Activated CD8-positive, alpha-beta memory T cell treated with anti-CD3 and anti-CD28 coated beads for 48 hours (primary cell): ENCODE measurements at regions not wholly inside any gene's neighbourhood (a gene's known extent, or its start where the extent isn't known, plus 50 kb on each side); places are given as distances from the start of the nearest gene placed in this dataset.
"Not testable (repeated sequence)": the region's sequence is repeated elsewhere in the genome, so short reads cannot be mapped to it uniquely, and the experiment has no call there.

Experiments
- DNase-seq, 3 experiments: peaks; one replicate each; pipeline ENCODE4 v3.0.0-alpha.2; 2020; ENCODE audit warnings: low read depth in 2 of 3, low spot score in 2 of 3

DNA sequence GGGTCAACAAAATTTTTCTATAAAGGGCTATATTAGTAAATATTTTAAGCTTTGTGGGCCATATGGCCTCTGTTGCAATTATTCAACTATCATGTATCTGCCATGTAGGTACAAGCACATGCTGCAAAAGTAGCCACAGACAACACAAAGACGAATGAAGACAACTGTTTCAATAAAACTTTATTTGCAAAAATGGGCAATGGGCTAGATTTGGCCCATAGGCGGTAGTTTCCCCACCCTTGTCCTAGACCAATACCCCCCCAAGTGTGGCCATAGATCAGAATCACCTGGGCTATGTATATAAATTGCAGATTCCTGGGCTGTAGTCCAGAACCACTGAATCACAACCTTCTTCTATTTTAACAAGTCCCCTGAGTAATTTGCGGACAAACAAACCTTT is 331.0 kb upstream of the PSMD7 start:
- no peak for DNase-seq

DNA sequence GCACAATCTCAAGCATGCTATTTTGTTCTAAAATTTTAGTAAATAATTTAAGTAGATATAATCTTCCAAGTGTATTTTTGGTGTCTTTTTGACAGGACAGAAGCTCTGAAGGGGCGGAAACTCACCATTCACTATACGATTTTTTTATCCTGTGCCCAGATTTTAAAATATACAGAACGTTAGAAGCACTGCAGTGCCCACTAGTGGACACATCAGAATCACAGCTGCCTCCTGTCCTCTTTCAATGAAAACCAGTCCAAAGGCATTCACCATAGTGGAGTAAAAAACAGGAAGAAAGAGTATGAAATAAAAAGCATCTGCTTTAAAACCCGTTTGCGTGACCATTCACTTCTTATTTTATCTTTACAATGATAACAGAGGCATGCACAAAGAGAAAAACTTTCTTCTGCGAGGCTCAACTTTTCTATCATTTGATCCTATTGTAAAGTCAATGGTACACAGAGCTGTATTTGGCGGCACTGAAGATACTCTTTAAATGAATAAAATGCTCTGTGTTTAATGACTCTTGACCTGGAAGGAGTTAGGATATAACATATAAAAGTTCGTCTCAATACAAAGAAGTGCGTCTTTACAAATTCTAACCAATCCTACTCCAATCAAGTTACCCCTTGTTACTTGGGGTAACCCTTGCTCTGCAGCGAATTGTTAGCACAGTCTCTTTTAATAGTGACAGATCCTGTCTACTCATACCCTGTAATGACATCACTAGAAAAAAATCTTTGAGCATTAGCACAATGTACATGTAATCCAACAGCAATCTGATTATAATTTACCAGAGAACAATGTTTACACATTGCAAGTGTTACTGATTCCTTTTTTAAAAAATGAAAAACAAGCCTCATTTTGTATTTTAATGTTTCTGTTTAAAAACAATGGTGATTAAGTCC is 339.8 kb upstream of the PSMD7 start:
- DNase-seq: no peak

DNA sequence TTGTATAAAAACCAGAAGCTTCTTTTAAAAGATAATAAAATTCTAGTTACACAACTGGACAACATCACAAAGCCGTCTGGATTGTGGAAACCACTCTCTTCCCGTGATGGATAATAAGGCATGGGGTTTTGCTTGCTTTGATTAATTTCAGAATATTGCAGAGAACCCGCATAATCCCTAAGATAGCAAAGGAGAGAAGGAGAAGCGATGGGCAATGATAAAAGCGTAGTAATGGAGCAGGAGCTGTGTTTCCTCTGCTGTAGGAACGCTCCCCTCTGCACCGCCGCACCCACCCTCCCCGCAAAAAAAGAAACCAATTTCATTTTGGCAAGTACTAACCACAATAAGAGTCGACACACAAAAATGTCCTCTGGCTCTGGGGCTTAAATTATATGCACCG is 340.9 kb upstream of the PSMD7 start:
- no peak for DNase-seq

DNA sequence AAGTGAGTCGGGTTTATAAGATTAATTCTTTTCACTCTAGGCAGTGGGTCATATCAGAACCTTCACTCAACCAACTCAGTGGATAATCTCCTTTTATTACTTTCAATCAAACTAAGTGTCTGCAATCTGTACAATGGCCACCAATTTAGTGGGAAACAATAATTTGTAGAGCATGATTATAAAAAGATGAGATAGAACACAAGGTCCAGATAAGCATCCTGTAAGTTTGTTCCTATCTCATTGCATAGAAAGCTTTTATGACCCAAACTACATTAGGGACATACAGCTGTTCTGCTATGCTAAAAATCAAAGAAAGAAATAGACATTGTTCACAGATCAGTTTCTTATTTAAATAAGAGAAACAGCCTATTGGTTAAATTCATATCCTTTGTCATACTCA is 341.4 kb upstream of the PSMD7 start:
- DNase-seq: no peak

DNA sequence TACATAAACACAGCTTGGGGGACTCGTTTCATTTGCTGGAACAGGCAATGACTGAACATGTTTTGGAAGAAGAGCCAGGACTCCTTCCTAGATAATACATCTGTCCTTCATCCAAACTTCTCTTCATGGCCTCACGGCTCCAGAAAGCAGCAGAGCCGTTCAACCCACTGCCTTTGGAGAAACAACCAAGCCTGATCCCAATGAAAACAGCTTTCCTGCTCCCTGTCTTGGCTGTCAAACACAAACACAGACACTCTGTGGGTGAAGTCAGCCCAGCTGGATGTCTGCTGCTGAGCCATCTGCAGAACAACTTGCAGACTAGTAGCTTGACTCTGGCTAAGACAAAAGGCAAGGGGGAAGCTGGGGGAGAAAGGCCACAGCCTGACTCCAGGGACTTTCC is 345.1 kb upstream of the PSMD7 start:
- no peak for DNase-seq

DNA sequence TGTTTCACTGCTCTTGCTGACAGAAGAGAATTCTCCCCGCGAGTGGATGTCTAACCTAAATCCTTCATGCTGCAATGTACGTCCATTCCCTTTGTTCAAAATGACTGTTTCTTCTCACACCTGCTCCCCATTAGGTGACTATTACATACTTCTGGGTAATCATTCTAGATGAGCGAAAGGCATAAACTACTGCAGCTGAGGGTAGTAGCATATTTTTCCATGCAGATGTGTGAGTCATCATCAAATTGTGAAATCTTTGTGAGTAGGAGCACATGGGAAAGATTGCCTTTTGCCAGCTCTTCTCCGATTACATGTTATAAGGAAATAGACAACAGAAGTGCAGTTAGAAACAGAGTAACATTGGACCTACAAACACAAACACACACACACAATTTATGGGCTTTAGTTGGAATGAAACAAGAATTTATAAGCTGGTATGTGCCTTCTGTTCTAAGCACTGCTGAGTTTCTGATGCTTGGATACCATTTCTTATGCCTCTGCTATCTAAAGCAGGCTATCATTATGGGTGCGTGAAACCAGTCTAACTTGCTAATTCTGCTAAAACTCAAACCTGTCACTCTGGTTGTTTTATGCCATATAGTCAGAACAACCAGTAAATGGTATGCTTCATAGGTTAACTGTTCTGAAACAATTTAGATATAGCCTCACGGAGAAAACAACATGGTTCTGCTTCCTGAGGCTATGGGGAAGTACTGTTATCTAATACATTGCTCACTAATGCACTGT is 346.9 kb upstream of the PSMD7 start:
- no peak for DNase-seq

DNA sequence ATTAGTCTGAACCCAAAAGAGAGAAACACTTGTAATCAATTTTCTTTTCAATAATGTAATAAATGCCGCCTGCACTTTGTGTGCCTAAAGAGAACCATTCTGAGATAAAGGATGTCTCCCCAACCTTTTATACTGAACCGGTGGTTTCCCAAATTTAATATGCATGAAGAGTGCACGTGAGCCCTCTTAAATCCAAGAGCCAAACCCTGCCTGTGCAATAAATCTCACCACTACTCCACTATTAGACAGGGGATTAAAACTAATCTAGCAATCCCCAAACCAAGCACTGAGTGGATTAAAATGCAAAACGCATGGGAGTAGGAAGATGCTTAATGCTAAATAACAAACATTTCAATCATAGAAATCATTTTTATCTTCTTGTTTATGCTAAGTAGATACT is 351.0 kb upstream of the PSMD7 start:
- no peak for DNase-seq

DNA sequence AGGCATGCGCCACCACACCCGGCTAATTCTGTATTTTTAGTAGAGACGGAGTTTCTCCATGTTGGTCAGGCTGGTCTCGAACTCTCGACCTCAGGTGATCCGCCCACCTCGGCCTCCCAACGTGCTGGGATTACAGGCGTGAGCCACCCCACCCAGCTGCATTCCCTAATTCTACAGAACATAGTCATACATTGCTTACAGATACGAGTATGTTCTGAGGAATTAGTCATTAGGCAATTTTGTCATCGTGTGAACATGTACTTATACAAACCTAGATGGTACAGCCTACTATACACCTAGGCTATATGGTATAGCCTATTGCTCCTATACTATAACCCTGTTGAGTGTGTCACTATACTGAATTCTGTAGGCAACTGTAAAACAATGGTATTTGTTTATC is 353.4 kb upstream of the PSMD7 start:
- DNase-seq: not testable (repeated sequence)

DNA sequence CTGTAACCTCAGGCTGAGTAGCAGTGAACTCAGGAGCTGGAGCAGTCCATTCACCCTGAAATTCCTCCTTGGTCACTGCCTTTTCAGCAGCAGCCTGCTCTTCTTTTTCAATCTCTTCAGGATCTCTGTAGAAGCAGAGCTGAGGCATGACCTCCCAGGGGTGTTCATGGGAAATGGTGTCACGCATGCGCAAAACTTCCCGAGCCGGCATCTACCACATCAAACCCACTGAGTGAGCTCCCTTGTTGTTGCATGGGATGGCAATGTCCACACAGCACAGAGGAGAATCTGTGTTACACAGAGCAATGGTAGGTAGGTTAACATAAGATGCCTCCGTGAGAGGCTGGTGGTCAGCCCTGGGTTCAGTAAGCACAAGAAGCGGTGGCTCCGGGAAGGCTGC is 355.8 kb upstream of the PSMD7 start:
- not testable (repeated sequence) for DNase-seq

DNA sequence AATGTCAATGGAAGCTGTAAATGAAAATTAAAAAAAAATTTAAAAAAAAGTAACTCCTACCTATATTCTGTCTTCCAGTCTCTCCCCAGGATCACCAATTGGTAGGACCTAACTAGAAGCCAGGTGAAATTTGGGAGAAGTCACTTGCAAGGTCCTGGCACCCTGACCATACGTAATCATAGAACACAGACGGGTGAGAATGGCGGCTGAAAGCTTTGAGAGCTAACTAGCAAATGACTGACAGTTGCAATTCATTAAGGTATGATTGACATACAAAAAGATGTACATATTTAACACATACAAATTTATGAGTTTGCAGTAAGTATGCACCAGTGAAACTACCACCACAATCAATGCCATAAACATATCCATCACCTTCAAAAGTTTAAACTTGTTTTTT is 372.7 kb upstream of the PSMD7 start:
- DNase-seq: no peak

DNA sequence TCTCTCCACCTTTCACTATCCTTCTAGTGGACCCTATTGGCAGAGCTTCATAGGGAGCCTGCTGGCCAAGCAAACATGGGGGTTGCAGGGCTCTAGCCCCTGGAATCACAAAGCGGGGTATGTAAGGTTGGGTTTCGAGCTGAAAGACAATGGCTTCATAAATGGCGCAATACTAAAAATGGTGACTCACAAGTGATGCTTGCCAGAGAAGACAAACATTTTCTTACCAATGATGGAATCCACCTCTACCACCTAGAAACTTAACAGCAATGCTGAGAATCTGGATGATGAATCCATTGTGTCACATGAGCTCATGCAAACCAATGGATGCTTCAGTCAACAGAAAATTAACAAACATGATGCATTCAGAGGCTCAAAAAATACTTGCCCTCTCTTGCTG is 375.3 kb upstream of the PSMD7 start:
- DNase-seq: no peak

DNA sequence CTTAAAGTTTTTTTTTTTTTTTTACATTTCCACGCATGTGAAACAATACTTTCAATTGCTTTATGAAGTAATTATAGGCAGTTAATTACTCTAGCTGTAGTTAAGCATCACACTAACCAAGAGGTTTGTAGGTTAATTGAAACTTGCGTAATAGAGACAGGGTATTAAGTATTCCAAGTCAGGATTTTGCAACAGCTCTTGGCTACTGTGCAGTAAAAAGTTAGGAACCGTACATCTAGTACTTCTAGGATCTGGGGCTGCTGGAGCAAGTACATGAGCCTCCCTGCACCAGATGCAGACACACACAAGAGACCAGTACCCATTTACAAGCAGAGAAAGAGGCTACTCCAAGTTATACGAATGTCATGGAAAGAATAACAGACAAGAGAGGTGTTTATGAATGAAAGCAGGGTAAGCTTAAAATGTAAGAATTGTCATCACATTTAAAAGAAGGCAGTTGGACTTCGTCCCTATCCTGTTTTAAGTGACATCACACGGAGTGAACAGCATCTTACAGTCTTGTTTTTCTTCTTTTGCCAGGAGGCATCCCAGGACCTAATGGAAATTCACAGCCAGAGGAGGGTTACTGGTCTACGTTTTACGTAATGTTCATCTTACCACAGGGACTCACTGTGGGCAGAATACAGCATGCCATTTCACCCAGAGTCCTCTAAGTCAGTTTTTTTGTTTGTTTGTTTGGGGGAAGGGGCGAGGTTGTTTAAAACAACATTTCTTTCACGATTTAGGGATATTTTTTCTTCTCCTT is 379.6 kb upstream of the PSMD7 start:
- DNase-seq: no peak

DNA sequence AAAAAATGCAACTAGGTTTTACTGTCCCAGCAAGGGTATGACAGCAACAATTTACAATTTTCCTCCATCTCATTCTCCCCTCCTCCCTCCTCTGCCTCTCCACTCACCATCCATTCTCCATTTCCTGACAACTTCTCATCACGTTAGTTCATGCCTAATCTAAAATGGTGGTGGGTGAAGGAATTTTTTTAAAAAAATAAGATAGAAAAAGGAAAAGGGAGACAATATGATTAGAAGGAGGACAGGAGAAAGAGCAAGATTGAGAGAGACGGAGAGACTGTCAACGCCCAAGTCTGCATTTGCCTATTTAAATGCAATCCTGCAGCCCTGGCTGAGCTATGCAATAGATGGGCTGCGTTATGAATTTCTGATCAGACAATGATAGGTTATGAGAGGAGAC is 380.7 kb upstream of the PSMD7 start:
- DNase-seq: no peak

DNA sequence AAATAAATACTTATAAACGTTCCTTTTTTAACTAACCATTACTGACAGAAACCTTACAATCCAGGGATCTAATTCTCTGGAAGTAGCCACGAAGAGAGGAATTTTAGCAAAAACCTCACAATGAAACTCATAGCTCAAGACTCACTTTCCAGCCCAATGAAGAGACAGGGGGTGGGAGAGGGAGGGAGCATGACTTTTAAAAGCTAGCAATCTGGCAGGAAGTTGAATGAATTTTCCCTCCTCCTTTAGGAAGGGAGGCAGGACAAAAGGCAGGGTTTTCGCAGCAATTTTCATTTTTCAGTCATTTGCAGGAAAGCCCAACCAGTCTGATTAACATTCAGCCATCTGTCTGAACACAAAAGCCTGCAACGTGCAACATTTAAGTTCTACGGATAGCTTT is 381.5 kb upstream of the PSMD7 start:
- no peak for DNase-seq

DNA sequence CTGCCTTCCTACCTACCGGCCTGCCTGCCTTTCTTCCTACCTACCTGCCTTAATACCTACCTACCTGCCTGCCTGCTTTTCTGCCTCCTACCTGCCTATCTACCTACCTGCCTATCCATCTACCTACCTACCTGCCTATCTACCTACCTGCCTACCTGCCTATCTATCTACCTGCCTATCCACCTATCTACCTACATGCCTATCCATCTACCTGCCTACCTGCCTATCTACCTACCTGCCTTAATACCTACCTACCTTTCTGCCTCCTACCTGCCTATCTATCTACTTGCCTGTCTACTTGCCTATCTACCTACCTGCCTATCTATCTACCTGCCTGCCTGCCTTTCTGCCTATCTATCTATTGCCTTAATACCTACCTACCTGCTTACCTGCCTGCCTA is 383.8 kb upstream of the PSMD7 start:
- DNase-seq: no peak

DNA sequence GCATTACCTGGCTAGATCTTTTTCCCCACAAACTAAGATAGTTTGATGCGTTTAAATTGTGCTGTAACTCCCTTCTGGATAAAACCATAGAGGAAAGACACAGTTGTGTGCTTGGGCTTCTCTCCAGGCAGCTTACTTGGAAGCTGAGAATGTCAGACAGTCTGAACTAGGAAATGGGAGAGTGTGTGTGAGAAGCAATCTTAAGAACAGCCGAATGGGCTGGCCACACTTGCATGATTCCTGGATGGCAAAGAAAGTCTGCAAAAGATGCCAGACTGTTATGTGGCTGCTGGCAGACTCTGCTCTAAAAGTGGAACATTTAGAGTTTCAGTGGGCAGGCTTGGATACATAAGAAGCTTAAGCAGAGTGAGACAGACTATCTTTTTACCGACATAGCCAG is 384.3 kb upstream of the PSMD7 start:
- no peak for DNase-seq

DNA sequence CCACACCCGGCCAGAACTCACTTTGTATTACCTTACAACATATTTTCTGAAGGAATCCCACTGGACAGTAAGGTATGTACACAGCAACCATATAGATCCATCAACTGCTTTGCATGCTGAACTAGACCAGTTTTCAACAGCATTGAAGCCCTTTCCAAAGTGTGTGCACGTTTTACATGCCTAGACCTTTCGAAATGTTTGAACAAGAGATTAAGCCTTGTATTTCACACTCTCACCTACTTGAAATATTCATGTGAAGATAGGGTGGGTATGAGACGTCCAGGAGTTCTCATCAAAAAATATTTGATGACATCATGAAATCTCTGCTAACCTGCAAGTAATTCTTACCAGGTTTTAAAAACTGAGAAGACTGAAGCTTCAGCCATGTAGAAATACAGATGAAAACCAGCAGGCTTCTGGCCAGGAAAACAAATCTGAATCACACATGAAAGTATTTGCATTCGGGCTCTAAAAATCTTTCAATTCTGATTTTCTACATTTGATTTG is 387.0 kb upstream of the PSMD7 start:
- DNase-seq: no peak

DNA sequence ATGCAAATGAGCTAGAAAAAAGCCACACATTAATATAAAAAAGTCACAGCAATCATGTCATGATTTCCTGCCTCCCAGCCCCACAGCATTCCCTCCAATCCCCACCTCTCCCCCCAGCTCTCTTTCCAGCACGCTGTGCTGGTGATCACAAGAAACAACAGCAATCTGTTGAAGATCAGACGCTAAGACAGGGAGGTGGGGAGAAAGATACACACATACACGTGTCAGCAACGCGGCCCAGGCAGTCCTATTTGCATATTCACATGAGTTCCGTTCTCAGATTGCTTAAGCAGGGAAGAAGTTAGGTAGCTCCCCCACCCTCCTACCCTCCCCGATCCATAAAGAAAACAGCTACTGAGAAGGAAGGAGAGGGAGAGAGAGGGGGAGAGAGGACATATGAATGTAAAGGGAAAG is 405.5 kb upstream of the PSMD7 start:
- no peak for DNase-seq

DNA sequence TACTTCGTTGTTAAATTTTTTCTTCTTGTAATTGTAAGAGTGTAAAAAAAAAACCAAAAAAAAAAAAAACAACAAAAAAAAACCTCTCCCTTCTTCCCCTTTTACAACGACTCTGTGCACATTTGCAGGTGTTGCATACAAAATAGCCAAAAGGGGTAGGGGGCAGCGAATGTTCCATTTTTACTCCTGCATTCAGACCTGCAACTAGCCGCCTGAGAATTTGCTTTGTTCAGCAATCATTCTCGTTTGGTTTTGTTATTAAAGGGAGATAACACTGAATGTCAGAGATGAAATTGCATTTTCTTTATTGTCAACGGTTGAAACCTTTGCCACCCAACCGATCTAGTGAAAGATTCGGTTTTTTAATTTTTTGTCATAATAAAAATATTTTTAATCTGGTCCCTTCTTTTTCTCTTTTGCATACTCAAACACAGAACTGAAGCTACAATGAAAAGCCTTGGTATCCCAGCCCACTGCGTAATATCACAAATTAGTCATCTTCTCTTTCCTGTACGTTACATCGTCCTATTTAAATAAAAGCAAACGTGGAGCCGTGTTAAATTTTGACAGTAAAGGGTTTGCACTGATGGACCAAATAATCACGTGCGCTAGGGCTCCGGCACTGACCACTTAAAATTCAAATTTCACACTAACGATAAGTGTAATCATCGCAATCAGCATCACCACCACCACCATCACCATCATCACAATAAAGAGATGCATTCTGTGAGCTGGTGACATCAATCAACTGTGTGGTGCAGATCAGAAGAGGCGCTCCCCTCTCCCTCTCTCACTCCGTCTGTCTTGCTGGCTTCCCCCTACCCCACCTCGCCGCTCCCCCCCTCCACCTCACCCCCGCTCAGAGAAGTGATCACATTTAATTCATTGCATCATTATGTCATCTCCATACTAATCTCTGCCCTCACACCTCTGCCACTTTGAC is 406.2 kb upstream of the PSMD7 start:
- DNase-seq: no peak

DNA sequence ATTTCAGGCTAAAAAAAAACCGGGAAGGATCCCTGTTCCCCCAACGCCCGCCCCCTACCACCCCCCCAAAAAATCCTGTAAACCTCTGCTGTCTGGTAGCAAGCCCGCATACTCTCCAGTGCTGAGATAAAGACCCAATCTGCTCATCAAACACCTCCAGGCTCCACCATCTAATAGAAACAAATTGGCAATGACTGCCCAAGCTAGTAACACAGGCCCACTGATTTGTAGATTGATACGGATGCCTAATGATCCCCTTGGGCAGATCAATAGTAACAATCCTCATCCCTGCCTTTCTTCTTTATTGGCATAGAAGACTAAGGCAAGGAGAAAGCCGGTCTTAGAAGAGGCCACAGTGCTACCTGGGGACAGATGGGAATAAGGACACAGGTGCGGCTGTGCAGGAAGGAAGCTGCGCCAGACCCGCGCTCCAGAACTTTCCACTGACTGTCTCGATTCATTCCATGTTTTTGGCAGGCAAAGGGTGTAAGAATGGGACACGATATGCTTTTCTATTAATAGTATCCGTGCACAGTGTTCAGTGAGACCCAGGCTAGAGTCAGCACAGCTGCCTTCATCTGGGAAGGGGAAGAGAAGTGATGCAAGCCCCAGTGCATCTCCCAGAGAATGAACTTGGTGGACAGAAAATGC is 407.6 kb upstream of the PSMD7 start:
- DNase-seq: no peak
